ENCODE measurements at regions not wholly inside any gene's neighbourhood (a gene's known extent, or its start where the extent isn't known, plus 50 kb on each side); places are given as distances from the start of the nearest gene placed in this dataset.

DNA sequence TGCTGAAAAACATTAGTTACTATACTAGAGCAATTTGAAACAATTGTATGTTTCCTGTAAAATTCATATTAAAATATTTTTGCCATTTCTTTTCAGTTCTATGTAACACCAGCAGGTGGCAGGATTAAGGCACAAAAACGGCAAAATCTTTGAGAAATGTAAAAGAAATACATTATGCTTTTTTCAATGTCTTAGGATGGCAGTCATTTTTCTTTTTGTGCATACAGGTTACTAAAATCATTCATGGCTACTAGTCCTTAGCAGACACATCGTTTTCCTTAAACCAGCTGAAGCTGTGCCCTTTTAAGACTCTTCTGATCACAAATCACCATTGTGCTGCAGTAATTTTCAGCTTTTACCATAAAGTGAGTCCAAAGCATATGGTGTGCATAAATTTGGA lies 800.7 kb upstream of the SLITRK5 start:
- 1 to 11% (median 2%) methylated on average over 2 of the region's 2 CpGs for WGBS, 5 donors
- TF ChIP-seq EP300 (IDR thresholded peaks at IDR 0.05) (no peak), CTCF (IDR thresholded peaks at IDR 0.05) (peak in 4 of 7 experiments; percentile 31 to 50 (median 36))
- no peaks in the 10 kb centered on the region for H3K9me3 ChIP-seq
- intact Hi-C loops (cut with DNase I; ENCODE audit: low total_unique reads): no loop called here
- no peaks in the 10 kb centered on the region for H3K27me3 ChIP-seq
- no peaks in the 10 kb centered on the region for H3K4me1 ChIP-seq
- no peaks in the 10 kb centered on the region for H3K36me3 ChIP-seq
- no peak overlapping the region for H3K4me3 ChIP-seq
- H3K27ac ChIP-seq: no peak overlapping the region
- peak in 1 of 2 donors; percentile 28 for DNase-seq

DNA sequence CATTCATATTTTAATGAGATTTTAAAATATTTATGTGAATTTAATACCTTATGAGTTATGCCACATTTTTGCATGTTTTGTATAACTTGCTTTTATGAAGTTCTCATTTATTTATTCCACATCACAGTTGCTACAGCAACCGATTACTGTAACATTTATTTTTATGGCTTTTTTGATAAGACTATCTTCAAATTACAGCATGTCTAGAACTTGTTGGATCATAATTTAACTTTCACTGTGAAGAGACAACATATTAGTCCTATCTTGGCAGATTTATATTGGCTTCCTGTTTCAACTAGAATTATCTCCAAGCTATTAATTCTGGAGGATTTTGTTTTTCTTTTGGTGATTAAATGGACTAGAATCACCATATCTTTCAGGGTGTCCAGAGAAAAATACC lies 793.7 kb upstream of the SLITRK5 start:
- 49 to 69% (median 63%) methylated on average over 1 of the region's 1 CpG for WGBS, 5 donors
- no peak overlapping the region for H3K27ac ChIP-seq
- no peaks in the 10 kb centered on the region for H3K36me3 ChIP-seq
- no peaks in the 10 kb centered on the region for H3K4me1 ChIP-seq
- no peaks in the 10 kb centered on the region for H3K9me3 ChIP-seq
- intact Hi-C loops (cut with DNase I; ENCODE audit: low total_unique reads): no loop called here
- no peaks in the 10 kb centered on the region for H3K27me3 ChIP-seq
- TF ChIP-seq POLR2A (IDR thresholded peaks at IDR 0.05) (no peak), CTCF (IDR thresholded peaks at IDR 0.05) (no peak), EP300 (IDR thresholded peaks at IDR 0.05) (no peak), POLR2AphosphoS5 (IDR thresholded peaks at IDR 0.05) (no peak)
- H3K4me3 ChIP-seq: no peak overlapping the region
- no peak for DNase-seq

GRCh38 chr13:86878781-86879180 lies 792.4 kb upstream of the SLITRK5 start:
- 69 to 75% (median 73%) methylated on average over 3 of the region's 3 CpGs for WGBS, 5 donors
- H3K9me3 ChIP-seq: no peaks in the 10 kb centered on the region
- H3K27ac ChIP-seq: no peak overlapping the region
- H3K27me3 ChIP-seq: no peaks in the 10 kb centered on the region
- H3K36me3 ChIP-seq: no peaks in the 10 kb centered on the region
- no peak overlapping the region for H3K4me3 ChIP-seq
- no peak for DNase-seq
- no peaks in the 10 kb centered on the region for H3K4me1 ChIP-seq
- TF ChIP-seq CTCF (IDR thresholded peaks at IDR 0.05) (no peak), POLR2AphosphoS5 (IDR thresholded peaks at IDR 0.05) (no peak), EP300 (IDR thresholded peaks at IDR 0.05) (no peak), POLR2A (IDR thresholded peaks at IDR 0.05) (no peak)
- intact Hi-C loops (cut with DNase I; ENCODE audit: low total_unique reads): no loop called here

DNA sequence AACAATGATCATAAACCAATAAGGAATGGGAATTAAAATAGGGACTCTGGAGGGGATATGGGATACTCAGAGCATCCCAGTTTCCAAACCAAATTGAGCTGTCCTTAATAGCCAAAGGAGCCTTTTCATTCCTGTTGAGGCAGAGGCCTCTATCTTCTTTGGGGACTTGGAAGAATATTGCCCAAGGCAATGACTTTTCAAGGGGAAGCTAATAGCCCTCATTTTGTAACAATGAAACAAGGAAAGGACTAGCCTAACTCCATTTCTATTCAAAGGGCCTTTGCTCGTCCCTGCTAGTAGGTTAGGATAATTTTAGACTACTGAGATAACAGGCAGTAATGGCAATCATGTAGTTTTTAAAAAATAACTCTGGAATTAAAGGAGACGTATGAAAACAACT lies 789.8 kb upstream of the SLITRK5 start:
- intact Hi-C loops (cut with DNase I; ENCODE audit: low total_unique reads): no loop called here
- 58 to 80% (median 63%) methylated on average over 2 of the region's 2 CpGs for WGBS, 5 donors
- DNase-seq: no peak

More for the DNA sequence above, 789.8 kb upstream of the SLITRK5 start:
- no peaks in the 10 kb centered on the region for H3K36me3 ChIP-seq
- H3K4me1 ChIP-seq: no peaks in the 10 kb centered on the region
- H3K27ac ChIP-seq: no peak overlapping the region
- H3K9me3 ChIP-seq: no peaks in the 10 kb centered on the region
- no peaks in the 10 kb centered on the region for H3K27me3 ChIP-seq
- H3K4me3 ChIP-seq: no peak overlapping the region
- no peak for TF ChIP-seq POLR2AphosphoS5 (IDR thresholded peaks at IDR 0.05)
- no peak for TF ChIP-seq POLR2A (IDR thresholded peaks at IDR 0.05)
- no peak for TF ChIP-seq CTCF (IDR thresholded peaks at IDR 0.05)
- TF ChIP-seq EP300 (IDR thresholded peaks at IDR 0.05): no peak

All from stomach (tissue), 8 donors.